WTC11 (cell line): ENCODE measurements at regions not wholly inside any gene's neighbourhood (a gene's known extent, or its start where the extent isn't known, plus 50 kb on each side); places are given as distances from the start of the nearest gene placed in this dataset.

Source experiments
- CTCF ChIP-seq: fragments of 200-600 bp; IDR thresholded peaks from 2 replicates; pipeline ENCODE4 v1.8.0; 2022; ENCODE audit warnings: antibody characterized with exemption
- NR1H2 ChIP-seq: sonication (generic); formaldehyde crosslinking; IDR thresholded peaks from 2 replicates; pipeline ENCODE4 v1.9.0; 2021; ENCODE audit warnings: mild to moderate bottlenecking, moderate library complexity, missing genetic modification reagents
- NR2C2 ChIP-seq: sonication (generic); formaldehyde crosslinking; IDR thresholded peaks from 2 replicates; pipeline ENCODE4 v1.8.0; 2022; ENCODE audit warnings: mild to moderate bottlenecking, missing genetic modification reagents

- no peak for TF ChIP-seq CTCF
- no peak for TF ChIP-seq NR1H2 (CRISPR knock-in tag)
- no peak for TF ChIP-seq NR2C2 (CRISPR knock-in tag)
Measured at GRCh38 chr6:88371480-88371879, 205.3 kb upstream of the CNR1 start.
